Esophagus (tissue), 2 donors: ENCODE measurements at regions not wholly inside any gene's neighbourhood (a gene's known extent, or its start where the extent isn't known, plus 50 kb on each side); places are given as distances from the start of the nearest gene placed in this dataset.

Source experiments
- H3K27ac ChIP-seq, 2 donors: one replicate each; pipeline ENCODE4 v1.5.1; 2013; ENCODE audit warnings: low read depth in 2 of 2, mild to moderate bottlenecking in 2 of 2, inconsistent platforms in 1 of 2, low read length in 1 of 2, moderate library complexity in 1 of 2
- H3K27me3 ChIP-seq, 2 donors: one replicate each; pipeline ENCODE4 v1.6.1; 2013; ENCODE audit warnings: low read length in 2 of 2, control low read depth in 1 of 2, mild to moderate bottlenecking in 1 of 2; ENCODE audit not compliant: insufficient read depth in 2 of 2, control insufficient read depth in 1 of 2
- H3K36me3 ChIP-seq, 2 donors: one replicate each; pipeline ENCODE4 v1.6.1; 2013; ENCODE audit warnings: low read length in 1 of 2; ENCODE audit not compliant: control insufficient read depth in 2 of 2, insufficient read depth in 2 of 2
- H3K4me1 ChIP-seq, 2 donors: one replicate each; pipeline ENCODE4 v1.6.1; 2013; ENCODE audit warnings: low read length in 1 of 2; ENCODE audit not compliant: control insufficient read depth in 2 of 2, insufficient read depth in 2 of 2
- H3K4me3 ChIP-seq, 2 donors: one replicate each; pipeline ENCODE4 v1.5.1; 2013; ENCODE audit warnings: low read length in 2 of 2, mild to moderate bottlenecking in 2 of 2, low read depth in 1 of 2, moderate library complexity in 1 of 2
- H3K9me3 ChIP-seq, 2 donors: one replicate each; pipeline ENCODE4 v1.6.1; 2013; ENCODE audit warnings: mild to moderate bottlenecking in 2 of 2, low read depth in 1 of 2, low read length in 1 of 2, moderate library complexity in 1 of 2; ENCODE audit not compliant: control insufficient read depth in 2 of 2, insufficient read depth in 1 of 2
- WGBS, 2 donors: extraction: QIAGEN DNeasy Blood & Tissue Kit; methylation state at CpG; one replicate each; pipeline ENCODE4 v1.1.7; 2013; 5-methylcytosine and 5-hydroxymethylcytosine counted together
- donor health status: healthy with polysubstance abuse.
- donor health status: Bipolar disorder and iron deficiency.

DNA sequence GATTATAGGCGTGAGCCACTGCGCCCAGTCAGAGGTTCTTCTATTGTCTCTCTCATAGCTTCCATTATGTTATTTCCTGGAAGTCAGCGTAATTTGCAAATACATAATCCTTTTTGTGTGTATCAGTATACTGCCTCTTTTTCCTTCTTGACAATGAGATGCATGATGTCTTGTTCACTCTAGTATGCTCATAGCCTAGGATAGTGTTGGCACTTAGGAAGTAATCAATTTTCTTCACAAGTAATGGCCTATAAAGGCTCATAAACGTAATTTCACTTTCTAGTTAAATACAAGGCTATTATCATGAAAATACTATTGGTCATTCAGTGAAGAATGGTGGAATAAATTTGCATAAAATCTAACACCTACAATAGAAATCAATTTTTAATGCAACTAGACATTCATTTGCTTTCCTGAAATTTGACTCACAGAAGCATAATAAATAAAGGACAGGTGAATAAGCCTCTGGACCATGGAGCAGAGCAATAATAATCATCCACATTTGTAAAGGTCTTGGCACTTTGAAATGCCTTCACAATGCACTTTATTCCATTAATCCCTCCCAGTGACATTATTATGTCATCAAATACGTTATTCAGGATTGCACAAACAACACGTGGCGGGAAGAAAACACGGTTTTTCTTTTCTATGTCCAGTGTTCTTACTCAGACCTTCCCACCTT lies 366.9 kb upstream of the BTBD3 start:
- H3K27ac ChIP-seq, result no peak overlapping the region
- H3K4me1 ChIP-seq, result no peaks in the 10 kb centered on the region
- H3K9me3 ChIP-seq, result no peaks in the 10 kb centered on the region
- H3K4me3 ChIP-seq, result no peak overlapping the region
- no peaks in the 10 kb centered on the region for H3K36me3 ChIP-seq
- no peaks in the 10 kb centered on the region for H3K27me3 ChIP-seq
- WGBS, 2 donors, result 80 to 83% methylated on average over 8 of the region's 8 CpGs

DNA sequence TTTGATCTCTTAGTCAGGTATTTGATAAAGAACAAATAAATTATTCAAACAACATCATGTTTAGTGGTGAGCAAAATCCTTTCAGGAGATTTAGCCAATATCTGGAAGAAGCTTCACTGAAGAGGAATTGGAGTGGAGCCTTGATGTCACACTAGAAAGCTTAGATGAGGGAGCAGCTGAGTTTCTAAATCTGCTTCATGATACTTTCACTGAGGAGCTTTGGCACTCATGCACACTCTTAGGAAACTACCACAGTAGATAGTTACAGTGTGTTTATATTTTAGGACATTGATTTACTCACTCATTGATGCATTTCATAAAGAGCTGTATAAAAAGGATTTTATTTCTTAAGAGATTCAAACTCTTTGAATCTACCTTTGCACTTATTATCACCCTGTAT lies 366.2 kb upstream of the BTBD3 start:
- Histone ChIP-seq H3K4me3 (no peak overlapping the region), H3K4me1 (no peaks in the 10 kb centered on the region), H3K27ac (no peak overlapping the region), H3K9me3 (no peaks in the 10 kb centered on the region), H3K27me3 (no peaks in the 10 kb centered on the region), H3K36me3 (no peaks in the 10 kb centered on the region)

- 54 to 86% methylated on average over 4 of the region's 4 CpGs for WGBS, 2 donors
- Histone ChIP-seq H3K27me3 (no peaks in the 10 kb centered on the region), H3K36me3 (no peaks in the 10 kb centered on the region), H3K9me3 (no peaks in the 10 kb centered on the region), H3K4me1 (no peaks in the 10 kb centered on the region), H3K4me3 (no peak overlapping the region), H3K27ac (no peak overlapping the region)
Observed at GRCh38 chr20:11553603-11554002, 364.1 kb upstream of the BTBD3 start.

GRCh38 chr20:11555510-11555909 lies 362.2 kb upstream of the BTBD3 start:
- no peak overlapping the region for H3K4me3 ChIP-seq

DNA sequence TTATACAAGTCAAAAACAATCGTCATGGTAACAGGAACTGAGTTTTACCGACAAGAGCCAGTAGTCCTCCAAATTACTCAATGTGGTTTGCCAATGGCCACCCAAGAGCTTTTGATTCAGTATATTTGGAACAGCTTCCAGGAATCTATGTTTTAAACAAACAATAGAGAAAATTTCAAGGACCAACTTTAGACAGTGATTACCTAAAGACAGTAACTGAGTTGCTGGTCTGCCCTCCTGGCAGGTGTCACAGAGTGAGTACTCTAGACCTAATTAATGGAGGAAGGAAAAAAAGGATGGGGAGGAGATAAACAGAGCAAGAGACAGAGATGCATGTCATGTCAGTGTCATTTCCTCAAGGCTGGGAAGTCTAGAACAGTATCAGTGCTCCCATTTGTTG lies 361.3 kb upstream of the BTBD3 start:
- WGBS, 2 donors, result 54 to 69% methylated on average over 2 of the region's 2 CpGs
- Histone ChIP-seq H3K27me3 (no peaks in the 10 kb centered on the region), H3K4me1 (no peaks in the 10 kb centered on the region), H3K36me3 (no peaks in the 10 kb centered on the region), H3K9me3 (no peaks in the 10 kb centered on the region), H3K27ac (no peak overlapping the region), H3K4me3 (no peak overlapping the region)

More at GRCh38 chr20:11555510-11555909, 362.2 kb upstream of the BTBD3 start:
- H3K27ac ChIP-seq, result no peak overlapping the region
- no peaks in the 10 kb centered on the region for H3K27me3 ChIP-seq
- H3K4me1 ChIP-seq, result no peaks in the 10 kb centered on the region
- no peaks in the 10 kb centered on the region for H3K36me3 ChIP-seq
- H3K9me3 ChIP-seq, result no peaks in the 10 kb centered on the region
- 95 to 99% methylated on average over 2 of the region's 2 CpGs for WGBS, 2 donors

DNA sequence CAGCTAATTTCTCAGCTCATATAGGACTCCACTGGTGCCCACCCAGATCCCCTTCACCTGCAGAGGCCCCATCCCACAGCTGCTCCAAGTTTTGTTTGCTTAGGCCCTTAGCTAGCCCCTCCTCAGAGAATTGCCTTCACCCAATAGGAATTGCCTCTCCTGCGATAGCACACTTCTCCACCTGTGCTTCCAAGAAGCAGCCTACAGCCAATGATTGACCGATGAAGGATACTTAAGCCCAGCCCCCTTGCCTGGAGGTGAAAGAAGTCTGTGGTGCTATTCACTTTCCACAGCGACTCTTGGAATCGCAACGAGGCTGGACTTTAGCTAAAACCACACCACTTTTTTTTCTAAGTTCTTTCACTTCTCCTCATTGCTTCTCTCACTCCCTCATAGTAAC lies 353.2 kb upstream of the BTBD3 start:
- no peak overlapping the region for H3K4me3 ChIP-seq
- H3K4me1 ChIP-seq, result no peaks in the 10 kb centered on the region
- H3K36me3 ChIP-seq, result no peaks in the 10 kb centered on the region
- 88 to 90% methylated on average over 5 of the region's 5 CpGs for WGBS, 2 donors
- no peaks in the 10 kb centered on the region for H3K27me3 ChIP-seq
- H3K27ac ChIP-seq, result no peak overlapping the region
- no peaks in the 10 kb centered on the region for H3K9me3 ChIP-seq

DNA sequence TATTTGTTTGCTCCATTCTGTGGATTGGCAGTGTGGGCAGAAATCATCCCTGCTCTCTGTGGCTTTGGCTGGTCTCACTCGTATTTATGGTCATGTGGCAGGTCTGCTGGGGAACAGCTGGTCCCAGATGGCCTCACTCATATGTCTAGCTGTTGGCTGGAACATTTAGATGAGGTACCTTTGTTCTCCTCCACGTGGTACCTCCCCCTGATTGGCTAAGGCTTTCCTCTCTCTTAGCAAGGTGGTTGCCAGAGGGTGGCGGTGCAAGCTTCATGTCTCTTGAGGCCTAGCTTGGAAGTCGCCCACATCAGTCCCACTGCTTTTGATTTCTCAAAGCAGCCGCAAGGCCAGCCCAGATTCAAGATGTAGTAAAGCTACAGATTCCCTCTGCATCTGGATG lies 348.5 kb upstream of the BTBD3 start:
- H3K4me3 ChIP-seq, result no peak overlapping the region
- H3K36me3 ChIP-seq, result no peaks in the 10 kb centered on the region
- H3K27ac ChIP-seq, result no peak overlapping the region
- no peaks in the 10 kb centered on the region for H3K9me3 ChIP-seq
- no peaks in the 10 kb centered on the region for H3K27me3 ChIP-seq
- no peaks in the 10 kb centered on the region for H3K4me1 ChIP-seq
- 64 to 67% methylated on average over 5 of the region's 5 CpGs for WGBS, 2 donors

DNA sequence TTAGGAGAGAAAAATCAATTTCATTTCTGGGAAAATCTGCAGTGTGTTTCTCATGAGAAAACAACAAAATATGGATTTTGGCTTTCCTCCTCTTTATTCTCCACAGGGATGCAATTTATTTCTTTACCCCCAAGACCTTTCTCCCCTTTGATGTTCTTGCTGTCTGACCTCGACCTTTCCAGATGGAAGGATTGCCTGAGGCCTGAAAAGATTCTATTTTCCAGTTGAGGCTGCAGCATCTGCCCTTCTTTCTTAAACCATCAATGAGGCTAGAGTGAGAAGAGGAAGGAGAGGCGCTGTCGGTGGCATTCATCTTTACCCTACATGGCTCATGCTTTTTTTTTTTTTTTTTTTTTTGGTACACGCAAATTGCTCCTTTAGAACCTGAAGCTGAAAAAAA lies 344.2 kb upstream of the BTBD3 start:
- no peak overlapping the region for H3K4me3 ChIP-seq
- H3K4me1 ChIP-seq, result no peaks in the 10 kb centered on the region
- H3K27me3 ChIP-seq, result no peaks in the 10 kb centered on the region
- no peak overlapping the region for H3K27ac ChIP-seq
- no peaks in the 10 kb centered on the region for H3K36me3 ChIP-seq
- H3K9me3 ChIP-seq, result no peaks in the 10 kb centered on the region
- WGBS, 2 donors, result 72 to 83% methylated on average over 4 of the region's 4 CpGs

DNA sequence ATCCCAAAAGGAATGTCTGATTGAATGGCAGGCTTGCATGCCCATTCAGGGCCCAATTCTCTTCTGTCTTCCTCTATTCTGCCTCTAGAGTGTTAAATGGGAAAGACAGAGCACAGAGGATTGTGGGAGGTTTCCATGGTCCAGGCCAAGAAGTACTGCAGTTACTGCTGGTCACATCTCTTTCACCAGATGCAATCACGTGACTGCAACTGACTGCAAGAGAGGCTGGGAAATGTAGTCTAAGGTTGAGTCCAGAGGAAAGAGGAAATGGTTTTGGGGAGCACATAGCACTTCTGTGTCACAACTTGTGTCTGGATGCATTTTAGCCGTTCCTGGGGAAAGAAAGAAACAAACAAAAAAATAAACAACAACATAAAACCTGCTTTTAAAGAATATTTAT lies 336.4 kb upstream of the BTBD3 start:
- no peak overlapping the region for H3K27ac ChIP-seq
- no peaks in the 10 kb centered on the region for H3K27me3 ChIP-seq
- no peaks in the 10 kb centered on the region for H3K4me1 ChIP-seq
- no peaks in the 10 kb centered on the region for H3K9me3 ChIP-seq
- WGBS, 2 donors, result 74 to 84% methylated on average over 2 of the region's 2 CpGs
- no peaks in the 10 kb centered on the region for H3K36me3 ChIP-seq
- no peak overlapping the region for H3K4me3 ChIP-seq

DNA sequence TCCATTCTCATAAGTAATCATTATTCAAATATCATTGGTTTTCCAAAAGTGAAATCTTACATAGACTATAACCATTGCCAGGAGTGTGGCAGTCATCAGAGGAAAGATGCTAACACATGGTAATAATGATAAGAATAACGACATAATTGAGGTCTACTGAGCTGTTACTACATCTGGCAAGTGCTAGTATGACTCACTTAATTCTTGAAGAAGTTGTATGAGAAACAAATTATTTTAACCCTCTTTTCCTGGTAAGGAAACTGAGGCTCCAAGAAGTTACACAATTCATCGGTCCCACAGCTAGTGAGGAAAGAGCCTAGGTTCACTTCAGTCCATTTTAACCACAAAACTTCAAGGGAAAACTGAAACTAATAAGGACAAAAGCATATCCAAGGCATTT lies 335.6 kb upstream of the BTBD3 start:
- H3K36me3 ChIP-seq, result no peaks in the 10 kb centered on the region
- no peaks in the 10 kb centered on the region for H3K9me3 ChIP-seq
- no peaks in the 10 kb centered on the region for H3K27me3 ChIP-seq
- H3K4me3 ChIP-seq, result no peak overlapping the region
- H3K4me1 ChIP-seq, result no peaks in the 10 kb centered on the region
- 26 to 40% methylated on average over 2 of the region's 2 CpGs for WGBS, 2 donors
- no peak overlapping the region for H3K27ac ChIP-seq
